ENCODE measurements at regions not wholly inside any gene's neighbourhood (a gene's known extent, or its start where the extent isn't known, plus 50 kb on each side); places are given as distances from the start of the nearest gene placed in this dataset.

DNA sequence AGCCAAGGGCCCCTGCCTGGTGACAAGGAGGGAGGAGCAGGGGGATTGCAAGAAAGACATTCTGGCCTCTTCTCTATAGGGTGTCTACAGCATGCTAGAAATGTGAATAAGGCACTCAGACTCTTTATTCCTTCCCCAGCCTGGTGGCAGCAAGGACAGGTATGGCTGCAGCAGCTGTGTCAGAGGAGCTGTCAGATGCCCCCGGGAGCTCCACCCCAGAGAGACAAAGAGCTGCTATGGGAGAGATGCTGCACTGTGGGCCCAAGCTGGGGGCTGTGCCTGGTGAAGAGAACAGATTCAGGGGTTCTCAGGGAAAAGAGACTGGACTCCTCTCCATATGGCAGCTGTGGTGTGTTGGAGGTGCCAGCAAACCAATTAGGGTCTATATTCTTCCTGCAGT, 1063.3 kb downstream of the OLFM4 start:
- intact Hi-C loops (cut with micrococcal nuclease): no loop called here
- 88% methylated on average over 1 of the region's 1 CpG for WGBS (ENCODE audit: insufficient coverage)
- ATAC-seq (ENCODE audit: low read depth) (no peak), DNase-seq (no peak)
- no peak overlapping the region for H2AFZ ChIP-seq (ENCODE audit: insufficient read depth, low read depth, low read length, poor library complexity, severe bottlenecking)
- no peak overlapping the region for H3K4me2 ChIP-seq (replicated peaks; ENCODE audit: low read depth, low read length, poor library complexity, severe bottlenecking)
- CTCF ChIA-PET: no interaction called here
- H3K27ac ChIP-seq (ENCODE audit: low read length in 2 of 2): no peak overlapping the region
- no peak overlapping the region for H3K4me3 Mint-ChIP-seq
- peaks cover 3% of the 10 kb centered on the region for H3K9me3 Mint-ChIP-seq (ENCODE audit: insufficient read depth)
- H3K4me1 Mint-ChIP-seq: no peaks in the 10 kb centered on the region
- no peaks in the 10 kb centered on the region for H3K4me1 ChIP-seq (ENCODE audit: control insufficient read depth in 2 of 2, insufficient read depth in 2 of 2, low read length in 2 of 2)
- no peaks in the 10 kb centered on the region for H3K79me2 ChIP-seq (ENCODE audit: control insufficient read depth, insufficient read depth, low read length)
- H3K27me3 ChIP-seq (replicated peaks in 1 of 4; ENCODE audit: control extremely low read depth in 1 of 4, control insufficient read depth in 3 of 4, insufficient read depth in 4 of 4, low read length in 3 of 4): no peaks in the 10 kb centered on the region
- no peak overlapping the region for H3K27ac Mint-ChIP-seq
- H3K9me3 ChIP-seq (ENCODE audit: control extremely low read depth in 1 of 3, control insufficient read depth in 2 of 3, insufficient read depth in 1 of 3, low read length in 2 of 3): peaks cover 0 to 15% (median 1%) of the 10 kb centered on the region in 3 donors
- no peaks in the 10 kb centered on the region for H3K36me3 ChIP-seq (replicated peaks in 1 of 2; ENCODE audit: control extremely low read depth in 1 of 2, control insufficient read depth in 1 of 2, extremely low read depth in 1 of 2, insufficient read depth in 2 of 2, low read length in 1 of 2)
- H3K27me3 Mint-ChIP-seq: no peaks in the 10 kb centered on the region
- no peak overlapping the region for H3K9ac ChIP-seq (ENCODE audit: low read length)
- POLR2A ChIA-PET: no interaction called here
- no peak overlapping the region for H3K4me3 ChIP-seq (ENCODE audit: control extremely low read depth in 1 of 5, extremely low read depth in 1 of 5, insufficient read depth in 1 of 5, low read depth in 2 of 5, low read length in 4 of 5)
- H4K20me1 ChIP-seq (ENCODE audit: control insufficient read depth, insufficient read depth, low read length, poor library complexity, severe bottlenecking): no peaks in the 10 kb centered on the region
- TF ChIP-seq EZH2 (IDR thresholded peaks at IDR 0.05; ENCODE audit: borderline replicate concordance, insufficient read depth, low read depth, low read length, poor library complexity, severe bottlenecking) (no peak), CTCF (IDR thresholded peaks at IDR 0.05) (no peak)

DNA sequence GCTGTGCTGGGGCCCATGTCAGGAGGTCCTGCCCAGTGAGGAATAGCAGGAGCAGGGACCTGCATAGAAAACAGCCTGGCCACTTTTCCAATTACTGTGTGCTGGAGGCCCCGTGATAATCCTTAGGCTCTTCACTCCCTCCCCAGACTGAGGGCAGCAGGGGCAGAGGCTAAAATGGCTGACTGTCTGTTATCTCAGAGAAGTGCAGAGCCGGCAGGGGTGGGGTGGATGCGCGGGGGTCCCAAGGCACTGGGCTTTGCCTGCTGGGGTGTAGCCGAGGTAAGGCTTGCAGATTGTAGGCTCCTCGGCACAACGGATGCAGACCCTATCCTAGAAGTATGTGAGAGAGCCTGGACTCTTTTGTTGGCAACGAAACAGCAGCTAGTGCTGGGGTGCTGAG, 1064.1 kb downstream of the OLFM4 start:
- WGBS (ENCODE audit: insufficient coverage): 89% methylated on average over 8 of the region's 8 CpGs
- Mint-ChIP-seq H3K4me1 (no peaks in the 10 kb centered on the region), H3K4me3 (no peak overlapping the region), H3K27me3 (no peaks in the 10 kb centered on the region), H3K9me3 (ENCODE audit: insufficient read depth) (peaks cover 3% of the 10 kb centered on the region), H3K27ac (no peak overlapping the region)
- Histone ChIP-seq H3K4me3 (ENCODE audit: control extremely low read depth in 1 of 5, extremely low read depth in 1 of 5, insufficient read depth in 1 of 5, low read depth in 2 of 5, low read length in 4 of 5) (no peak overlapping the region), H3K27ac (ENCODE audit: low read length in 2 of 2) (no peak overlapping the region), H3K4me1 (ENCODE audit: control insufficient read depth in 2 of 2, insufficient read depth in 2 of 2, low read length in 2 of 2) (no peaks in the 10 kb centered on the region), H4K20me1 (ENCODE audit: control insufficient read depth, insufficient read depth, low read length, poor library complexity, severe bottlenecking) (no peaks in the 10 kb centered on the region), H3K9me3 (ENCODE audit: control extremely low read depth in 1 of 3, control insufficient read depth in 2 of 3, insufficient read depth in 1 of 3, low read length in 2 of 3) (peaks cover 0 to 15% (median 1%) of the 10 kb centered on the region in 3 donors), H3K4me2 (replicated peaks; ENCODE audit: low read depth, low read length, poor library complexity, severe bottlenecking) (no peak overlapping the region), H3K9ac (ENCODE audit: low read length) (no peak overlapping the region), H2AFZ (ENCODE audit: insufficient read depth, low read depth, low read length, poor library complexity, severe bottlenecking) (no peak overlapping the region), H3K27me3 (replicated peaks in 1 of 4; ENCODE audit: control extremely low read depth in 1 of 4, control insufficient read depth in 3 of 4, insufficient read depth in 4 of 4, low read length in 3 of 4) (no peaks in the 10 kb centered on the region), H3K79me2 (ENCODE audit: control insufficient read depth, insufficient read depth, low read length) (no peaks in the 10 kb centered on the region), H3K36me3 (replicated peaks in 1 of 2; ENCODE audit: control extremely low read depth in 1 of 2, control insufficient read depth in 1 of 2, extremely low read depth in 1 of 2, insufficient read depth in 2 of 2, low read length in 1 of 2) (no peaks in the 10 kb centered on the region)
- ChIA-PET CTCF (no interaction called here), POLR2A (no interaction called here)
- ATAC-seq (ENCODE audit: low read depth) (no peak), DNase-seq (no peak)
- TF ChIP-seq EZH2 (IDR thresholded peaks at IDR 0.05; ENCODE audit: borderline replicate concordance, insufficient read depth, low read depth, low read length, poor library complexity, severe bottlenecking): no peak
- TF ChIP-seq CTCF (IDR thresholded peaks at IDR 0.05): no peak
- intact Hi-C loops (cut with micrococcal nuclease): no loop called here

Measured in B cell (primary cell).